Activated CD8-positive, alpha-beta memory T cell treated with anti-CD3 and anti-CD28 coated beads, Interleukin-2, amount 10 ng/mL, durations not matched to agents 7 days and 5 days (primary cell): ENCODE measurements at regions not wholly inside any gene's neighbourhood (a gene's known extent, or its start where the extent isn't known, plus 50 kb on each side); places are given as distances from the start of the nearest gene placed in this dataset.
"Not testable (repeated sequence)": the region's sequence is repeated elsewhere in the genome, so short reads cannot be mapped to it uniquely, and the experiment has no call there.

ENCODE experiments used
- ATAC-seq: fragments of 150-1000 bp; cut with Tn5 transposase; one replicate; pipeline ENCODE4 v1.10.0; 2021; ENCODE audit warnings: moderate library complexity
- CTCF ChIA-PET: fragments of 350-600 bp; sonication (Branson Sonifier 250); formaldehyde crosslinking; loops from one replicate; lab custom pipeline; 2021; ENCODE audit warnings: antibody characterized with exemption; lab: Charles Lee
- DNase-seq: peaks from one replicate; pipeline ENCODE4 v3.0.0-alpha.2; 2020
- H3K27ac Mint-ChIP-seq: one replicate; pipeline ENCODE4 v1.8.0; 2021; ENCODE audit warnings: mild to moderate bottlenecking, mixed read lengths
- H3K27me3 Mint-ChIP-seq: one replicate; pipeline ENCODE4 v1.8.0; 2021; ENCODE audit warnings: mixed read lengths
- H3K36me3 Mint-ChIP-seq: one replicate; pipeline ENCODE4 v1.8.0; 2021; ENCODE audit warnings: mild to moderate bottlenecking, mixed read lengths
- H3K4me1 Mint-ChIP-seq: one replicate; pipeline ENCODE4 v1.8.0; 2021; ENCODE audit warnings: mixed read lengths
- H3K4me3 Mint-ChIP-seq: one replicate; pipeline ENCODE4 v1.8.0; 2021; ENCODE audit warnings: mild to moderate bottlenecking, moderate library complexity, mixed read lengths
- H3K9me3 Mint-ChIP-seq: one replicate; pipeline ENCODE4 v1.8.0; 2022; ENCODE audit warnings: low read depth, mixed read lengths

- H3K4me3 Mint-ChIP-seq, result no peak overlapping the region
- DNase-seq (no peak), ATAC-seq (no peak)
- CTCF ChIA-PET, result interaction anchor here (1.5 kb wide), 1 partner anchor 299 kb away, joined by 3 read pairs; no protein-coding TSS in a partner anchor
- H3K27me3 Mint-ChIP-seq, result no peaks in the 10 kb centered on the region
- no peaks in the 10 kb centered on the region for H3K9me3 Mint-ChIP-seq
- H3K27ac Mint-ChIP-seq, result no peak overlapping the region
- no peaks in the 10 kb centered on the region for H3K4me1 Mint-ChIP-seq
- no peaks in the 10 kb centered on the region for H3K36me3 Mint-ChIP-seq
These were observed 94.5 kb upstream of the IQCM start for GRCh38 chr4:149910177-149910576.

DNA sequence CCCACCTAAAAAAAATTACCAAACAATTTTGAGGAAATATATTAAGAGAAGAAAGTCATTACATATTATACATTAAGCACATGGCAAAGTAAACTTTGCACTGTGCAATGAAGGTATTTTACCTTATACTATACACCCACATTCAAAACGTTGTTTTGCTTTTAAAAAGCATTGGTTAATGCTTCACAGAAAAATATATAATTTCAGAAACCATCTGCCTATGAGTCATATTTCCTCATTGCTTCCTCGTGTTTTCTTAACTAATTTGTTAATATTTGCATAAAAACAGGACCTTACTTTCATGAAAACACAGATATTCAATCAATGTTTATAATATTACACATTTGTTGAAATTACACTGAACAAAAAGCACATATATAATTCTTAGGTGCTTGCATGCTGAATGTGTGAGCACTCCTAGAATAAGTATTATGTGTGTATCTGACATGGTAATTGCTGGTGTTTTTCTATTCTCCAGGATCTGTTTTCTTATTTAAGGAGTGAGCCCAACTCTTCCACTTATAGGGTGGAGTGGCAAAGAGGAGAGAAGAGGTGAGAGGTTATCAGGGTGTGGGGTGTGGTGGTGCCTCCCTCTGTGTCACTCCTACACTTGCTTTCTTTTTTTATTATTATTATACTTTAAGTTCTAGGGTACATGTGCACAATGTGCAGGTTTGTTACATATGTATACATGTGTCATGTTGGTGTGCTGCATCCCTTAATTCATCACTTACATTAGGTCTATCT, 95.1 kb upstream of the IQCM start:
- H3K27ac Mint-ChIP-seq, result no peak overlapping the region

DNA sequence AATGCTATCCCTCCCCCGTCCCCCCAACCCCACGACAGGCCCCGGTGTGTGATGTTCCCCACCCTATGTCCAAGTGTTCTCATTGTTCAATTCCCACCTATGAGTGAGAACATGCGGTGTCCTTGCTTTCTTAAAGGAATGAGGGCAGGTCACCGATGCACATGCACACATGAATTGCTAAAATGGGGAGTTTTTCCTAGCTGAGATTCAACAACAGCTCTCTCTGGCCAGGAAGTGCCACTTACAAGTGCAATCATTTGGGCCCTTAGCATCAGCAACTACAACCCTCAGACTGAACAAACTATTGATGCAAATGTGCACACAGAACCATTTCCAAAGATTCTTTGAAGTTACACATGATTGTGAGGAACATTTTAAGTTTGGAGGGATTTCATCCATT, 95.7 kb upstream of the IQCM start:
- no peaks in the 10 kb centered on the region for H3K36me3 Mint-ChIP-seq
- H3K4me3 Mint-ChIP-seq, result no peak overlapping the region
- no peak for DNase-seq
- no peaks in the 10 kb centered on the region for H3K27me3 Mint-ChIP-seq
- ATAC-seq, result no peak
- no peaks in the 10 kb centered on the region for H3K9me3 Mint-ChIP-seq
- no peaks in the 10 kb centered on the region for H3K4me1 Mint-ChIP-seq
- CTCF ChIA-PET, result interaction anchor here (0.7 kb wide), 1 partner anchor 647 kb away, joined by 3 read pairs; no protein-coding TSS in a partner anchor
- no peak overlapping the region for H3K27ac Mint-ChIP-seq

More for the DNA sequence above, 95.1 kb upstream of the IQCM start:
- CTCF ChIA-PET, result interaction anchor here (0.7 kb wide), 1 partner anchor 648 kb away, joined by 3 read pairs; no protein-coding TSS in a partner anchor
- H3K27me3 Mint-ChIP-seq, result no peaks in the 10 kb centered on the region
- no peaks in the 10 kb centered on the region for H3K9me3 Mint-ChIP-seq
- H3K4me3 Mint-ChIP-seq, result no peak overlapping the region
- no peaks in the 10 kb centered on the region for H3K4me1 Mint-ChIP-seq
- DNase-seq (no peak), ATAC-seq (no peak)
- no peaks in the 10 kb centered on the region for H3K36me3 Mint-ChIP-seq

GRCh38 chr4:149912000-149912399, 96.4 kb upstream of the IQCM start:
- H3K36me3 Mint-ChIP-seq, result no peaks in the 10 kb centered on the region
- H3K9me3 Mint-ChIP-seq, result no peaks in the 10 kb centered on the region
- ATAC-seq (no peak), DNase-seq (no peak)
- H3K27ac Mint-ChIP-seq, result no peak overlapping the region
- no peak overlapping the region for H3K4me3 Mint-ChIP-seq
- CTCF ChIA-PET, result no interaction called here
- no peaks in the 10 kb centered on the region for H3K27me3 Mint-ChIP-seq
- H3K4me1 Mint-ChIP-seq, result no peaks in the 10 kb centered on the region

DNA sequence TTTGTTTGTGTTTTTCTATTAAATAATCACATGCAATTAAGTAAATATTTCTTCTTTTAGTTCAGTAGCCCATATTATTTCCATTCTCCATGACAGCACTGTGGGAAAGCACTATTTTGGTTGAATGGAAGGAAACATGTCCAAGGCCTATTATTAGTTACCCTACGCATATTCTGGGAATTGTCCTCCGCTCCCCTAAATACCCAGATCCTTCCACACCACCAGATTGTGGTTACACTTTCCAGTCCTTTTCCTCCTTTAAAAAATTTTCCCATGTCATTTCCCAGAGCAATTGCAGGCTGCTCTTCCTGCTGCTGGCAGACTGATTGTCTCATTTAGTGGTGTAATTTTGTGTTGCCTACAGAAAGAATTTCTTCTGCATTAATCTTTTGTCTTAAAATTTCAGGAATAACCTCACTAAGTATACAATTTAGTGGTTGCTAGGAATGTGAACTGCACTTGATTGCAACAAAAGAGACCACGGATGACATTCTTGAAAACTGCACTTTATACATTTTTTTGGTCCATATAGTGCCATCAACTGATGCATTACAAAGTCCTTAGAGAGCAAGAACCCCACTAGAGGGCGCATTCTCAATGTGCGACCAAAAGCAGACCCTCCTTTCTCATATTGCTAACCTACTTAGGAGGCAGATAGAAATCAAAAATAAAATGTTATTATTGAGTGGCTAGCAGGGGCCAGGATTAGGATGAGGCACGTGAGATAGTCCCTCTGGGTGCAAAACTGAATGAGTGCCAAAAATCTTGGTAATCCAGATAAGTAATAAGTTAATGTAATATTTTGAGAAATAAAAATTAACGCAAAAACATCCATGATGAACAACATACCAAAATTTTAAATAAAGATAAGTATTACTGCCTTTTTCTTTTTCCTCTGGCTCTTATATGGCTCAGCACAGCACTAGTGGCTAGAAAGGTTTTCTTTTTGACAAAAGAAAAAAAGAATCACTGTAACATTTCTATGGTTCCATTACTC, 98.8 kb upstream of the IQCM start:
- CTCF ChIA-PET, result no interaction called here
- no peaks in the 10 kb centered on the region for H3K9me3 Mint-ChIP-seq
- H3K36me3 Mint-ChIP-seq, result no peaks in the 10 kb centered on the region
- H3K4me3 Mint-ChIP-seq, result no peak overlapping the region
- DNase-seq (no peak), ATAC-seq (no peak)
- no peaks in the 10 kb centered on the region for H3K27me3 Mint-ChIP-seq
- no peak overlapping the region for H3K27ac Mint-ChIP-seq
- H3K4me1 Mint-ChIP-seq, result no peaks in the 10 kb centered on the region

DNA sequence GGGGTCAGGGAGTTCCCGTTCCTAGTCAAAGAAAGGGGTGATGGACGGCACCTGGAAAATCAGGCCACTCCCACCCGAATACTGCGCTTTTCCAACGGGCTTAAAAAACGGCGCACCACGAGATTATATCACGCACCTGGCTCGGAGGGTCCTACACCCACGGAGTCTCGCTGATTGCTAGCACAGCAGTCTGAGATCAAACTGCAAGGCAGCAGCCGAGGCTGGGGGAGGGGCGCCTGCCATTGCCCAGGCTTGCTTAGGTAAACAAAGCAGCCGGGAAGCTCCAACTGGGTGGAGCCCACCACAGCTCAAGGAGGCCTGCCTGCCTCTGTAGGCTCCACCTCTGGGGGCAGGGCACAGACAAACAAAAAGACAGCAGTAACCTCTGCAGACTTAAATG, 100.1 kb upstream of the IQCM start:
- not testable (repeated sequence) for DNase-seq, H3K36me3 Mint-ChIP-seq, H3K27me3 Mint-ChIP-seq, H3K4me1 Mint-ChIP-seq, ATAC-seq, H3K9me3 Mint-ChIP-seq, H3K4me3 Mint-ChIP-seq, H3K27ac Mint-ChIP-seq
- CTCF ChIA-PET, result interaction anchor here (0.5 kb wide), 1 partner anchor 1880 kb away, joined by 3 read pairs; no protein-coding TSS in a partner anchor

DNA sequence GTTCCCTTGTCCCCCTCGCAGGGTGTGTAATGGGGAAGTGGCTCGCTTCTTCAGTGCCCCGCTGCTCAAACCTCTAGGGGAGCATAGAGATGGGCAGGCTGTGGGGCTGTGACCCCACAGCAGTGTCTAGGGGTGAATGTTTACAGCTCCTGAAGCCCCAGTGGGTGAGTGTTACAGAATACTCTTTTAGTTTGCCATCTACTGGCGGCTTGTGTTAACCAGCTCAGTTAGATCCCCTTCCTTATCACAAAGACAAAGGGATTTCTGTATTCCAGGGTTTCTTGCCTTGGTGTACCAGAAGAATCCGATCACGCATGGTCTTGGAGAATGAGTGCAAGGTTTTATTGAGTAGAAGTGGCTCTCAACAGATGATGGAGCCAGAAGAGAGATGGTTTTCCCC, 108.1 kb upstream of the IQCM start:
- no peak for ATAC-seq
- CTCF ChIA-PET, result no interaction called here

DNA sequence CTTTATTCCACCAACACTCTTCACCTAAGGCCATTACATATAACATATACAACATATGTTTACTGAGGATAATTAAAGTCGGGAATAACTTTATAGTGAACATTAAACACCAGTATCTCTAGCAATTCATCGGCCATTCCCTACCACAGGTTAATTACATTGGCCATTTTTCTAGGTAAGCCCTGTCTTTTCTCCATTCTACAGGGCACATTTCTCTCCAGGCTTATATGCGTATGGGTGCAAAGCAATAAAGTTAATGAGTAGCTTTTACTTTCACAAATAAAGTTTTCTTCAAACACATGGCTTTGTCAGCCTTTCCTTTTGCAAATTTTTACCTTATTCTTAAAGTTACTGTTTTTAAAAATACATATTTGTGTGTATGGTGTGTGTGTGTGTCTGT, 111.9 kb upstream of the IQCM start:
- CTCF ChIA-PET, result no interaction called here
- ATAC-seq (no peak), DNase-seq (no peak)
- H3K4me3 Mint-ChIP-seq, result no peak overlapping the region
- H3K27me3 Mint-ChIP-seq, result no peaks in the 10 kb centered on the region
- H3K27ac Mint-ChIP-seq, result no peak overlapping the region
- H3K4me1 Mint-ChIP-seq, result no peaks in the 10 kb centered on the region
- H3K9me3 Mint-ChIP-seq, result no peaks in the 10 kb centered on the region
- no peaks in the 10 kb centered on the region for H3K36me3 Mint-ChIP-seq

More for the DNA sequence above, 108.1 kb upstream of the IQCM start:
- no peak for DNase-seq
- no peak overlapping the region for H3K4me3 Mint-ChIP-seq
- no peaks in the 10 kb centered on the region for H3K9me3 Mint-ChIP-seq
- no peaks in the 10 kb centered on the region for H3K27me3 Mint-ChIP-seq
- no peak overlapping the region for H3K27ac Mint-ChIP-seq
- no peaks in the 10 kb centered on the region for H3K36me3 Mint-ChIP-seq
- H3K4me1 Mint-ChIP-seq, result no peaks in the 10 kb centered on the region

DNA sequence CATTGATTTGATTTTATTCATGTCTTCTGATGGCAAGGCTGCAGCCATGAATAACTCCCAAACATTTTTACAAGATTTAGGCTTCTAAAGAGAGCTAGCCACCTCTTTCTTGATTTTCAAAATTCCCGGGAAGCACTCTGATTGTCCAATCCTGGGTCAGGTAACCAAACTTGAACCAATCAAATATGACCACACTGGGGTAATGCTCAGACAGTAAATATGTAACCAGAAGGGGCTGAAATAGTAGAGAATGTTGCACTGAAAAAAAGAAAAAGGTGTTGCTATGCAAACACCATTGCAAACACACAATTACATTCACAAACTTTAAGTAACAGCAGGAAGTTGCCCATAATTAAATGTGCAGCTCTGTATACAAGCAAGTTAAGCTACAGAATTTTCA, 112.9 kb upstream of the IQCM start:
- Mint-ChIP-seq H3K27ac (no peak overlapping the region), H3K4me3 (no peak overlapping the region), H3K27me3 (no peaks in the 10 kb centered on the region), H3K4me1 (no peaks in the 10 kb centered on the region), H3K36me3 (no peaks in the 10 kb centered on the region), H3K9me3 (no peaks in the 10 kb centered on the region)
- ATAC-seq (no peak), DNase-seq (no peak)
- CTCF ChIA-PET, result no interaction called here

GRCh38 chr4:149931431-149931830, 115.8 kb upstream of the IQCM start:
- no peaks in the 10 kb centered on the region for H3K36me3 Mint-ChIP-seq
- H3K4me1 Mint-ChIP-seq, result no peaks in the 10 kb centered on the region
- DNase-seq (no peak), ATAC-seq (no peak)
- no peak overlapping the region for H3K4me3 Mint-ChIP-seq
- no peaks in the 10 kb centered on the region for H3K27me3 Mint-ChIP-seq
- H3K27ac Mint-ChIP-seq, result no peak overlapping the region
- CTCF ChIA-PET, result no interaction called here
- no peaks in the 10 kb centered on the region for H3K9me3 Mint-ChIP-seq

DNA sequence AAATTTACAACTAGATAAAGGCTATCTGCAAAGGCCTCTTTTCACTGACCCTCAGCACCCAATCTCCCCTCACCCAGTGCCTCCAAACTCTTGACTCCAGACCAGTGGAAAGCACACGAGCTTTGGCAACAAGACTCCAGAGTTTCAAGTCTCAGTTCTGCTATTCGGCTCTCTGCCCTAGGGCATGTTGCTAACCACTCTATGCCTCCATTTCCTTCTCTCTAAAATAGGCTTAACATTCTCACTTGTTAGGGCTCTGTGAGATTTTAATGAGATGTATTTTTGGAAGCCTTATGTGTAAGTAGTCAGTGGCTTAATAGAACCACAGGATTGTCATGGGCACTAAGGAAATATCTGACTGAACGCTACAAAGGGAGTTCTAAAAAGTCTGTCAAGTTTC, 116.5 kb upstream of the IQCM start:
- no peak for DNase-seq
- H3K27ac Mint-ChIP-seq, result no peak overlapping the region
- no peaks in the 10 kb centered on the region for H3K36me3 Mint-ChIP-seq
- H3K4me1 Mint-ChIP-seq, result no peaks in the 10 kb centered on the region
- CTCF ChIA-PET, result no interaction called here
- H3K4me3 Mint-ChIP-seq, result no peak overlapping the region
- no peaks in the 10 kb centered on the region for H3K9me3 Mint-ChIP-seq
- H3K27me3 Mint-ChIP-seq, result no peaks in the 10 kb centered on the region
- ATAC-seq, result no peak

GRCh38 chr4:149933120-149933519, 117.5 kb upstream of the IQCM start:
- Mint-ChIP-seq H3K9me3 (no peaks in the 10 kb centered on the region), H3K4me3 (no peak overlapping the region), H3K4me1 (no peaks in the 10 kb centered on the region), H3K36me3 (no peaks in the 10 kb centered on the region), H3K27ac (no peak overlapping the region), H3K27me3 (no peaks in the 10 kb centered on the region)
- CTCF ChIA-PET, result no interaction called here
- ATAC-seq (no peak), DNase-seq (no peak)

DNA sequence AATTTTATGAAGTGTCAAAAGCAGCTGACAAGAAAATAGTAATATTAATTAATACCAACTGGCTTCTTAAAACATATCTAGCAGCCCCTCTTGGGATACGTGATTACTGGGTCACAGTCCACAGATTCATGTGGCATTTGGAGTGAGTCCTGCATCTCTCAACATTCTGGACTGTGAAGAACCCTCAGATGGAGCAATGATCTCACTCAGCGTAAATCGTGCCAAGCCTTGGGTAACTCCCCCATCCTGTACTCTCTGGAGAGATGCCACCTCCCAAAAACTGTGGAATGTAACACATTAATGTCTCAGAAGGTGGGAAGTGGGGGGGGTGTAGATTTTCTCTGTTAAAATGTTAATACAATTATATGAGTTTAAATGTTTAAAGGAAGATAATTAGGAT, 118.2 kb upstream of the IQCM start:
- ATAC-seq, result no peak
- H3K4me3 Mint-ChIP-seq, result no peak overlapping the region

More for the DNA sequence above, 118.2 kb upstream of the IQCM start:
- no peaks in the 10 kb centered on the region for H3K4me1 Mint-ChIP-seq
- no peaks in the 10 kb centered on the region for H3K9me3 Mint-ChIP-seq
- H3K36me3 Mint-ChIP-seq, result no peaks in the 10 kb centered on the region
- CTCF ChIA-PET, result no interaction called here
- no peak overlapping the region for H3K27ac Mint-ChIP-seq
- no peak for DNase-seq
- no peaks in the 10 kb centered on the region for H3K27me3 Mint-ChIP-seq
